ENCODE measurements at regions not wholly inside any gene's neighbourhood (a gene's known extent, or its start where the extent isn't known, plus 50 kb on each side); places are given as distances from the start of the nearest gene placed in this dataset.

GRCh38 chr5:38716516-38716915 is 129.3 kb upstream of the OSMR start:
- DNase-seq, result no peak
- H3K4me1 ChIP-seq (ENCODE audit: control extremely low read depth in 1 of 4, control insufficient read depth in 4 of 4, insufficient read depth in 4 of 4, low read length in 3 of 4), result no peaks in the 10 kb centered on the region
- H3K9me3 ChIP-seq (ENCODE audit: control extremely low read depth in 1 of 5, control insufficient read depth in 4 of 5, insufficient read depth in 2 of 5, low read depth in 1 of 5, low read length in 4 of 5), result no peaks in the 10 kb centered on the region
- POLR2A ChIA-PET, result no interaction called here
- CTCF ChIA-PET, result no interaction called here
- peaks cover 0 to 8% (median 0%) of the 10 kb centered on the region in 5 experiments for H3K27me3 ChIP-seq (replicated peaks in 2 of 5; ENCODE audit: control insufficient read depth in 4 of 5, insufficient read depth in 5 of 5, low read length in 4 of 5)
- H3K4me3 ChIP-seq (ENCODE audit: control insufficient read depth in 1 of 7, extremely low read depth in 1 of 7, insufficient read depth in 4 of 7, low read depth in 2 of 7, low read length in 6 of 7), result no peak overlapping the region
- no peaks in the 10 kb centered on the region for H3K36me3 ChIP-seq (ENCODE audit: control insufficient read depth in 4 of 4, insufficient read depth in 4 of 4, low read length in 3 of 4)
- H3K27ac ChIP-seq (ENCODE audit: insufficient read depth in 1 of 2, low read depth in 1 of 2, low read length in 2 of 2, poor library complexity in 1 of 2, severe bottlenecking in 2 of 2), result no peak overlapping the region
- 44% methylated on average over 3 of the region's 5 CpGs for WGBS (ENCODE audit: insufficient coverage)

GRCh38 chr5:38718771-38719391 is 126.9 kb upstream of the OSMR start:
- Histone ChIP-seq H3K27ac (ENCODE audit: insufficient read depth in 1 of 2, low read depth in 1 of 2, low read length in 2 of 2, poor library complexity in 1 of 2, severe bottlenecking in 2 of 2) (no peak overlapping the region), H3K4me1 (ENCODE audit: control extremely low read depth in 1 of 4, control insufficient read depth in 4 of 4, insufficient read depth in 4 of 4, low read length in 3 of 4) (no peaks in the 10 kb centered on the region), H3K36me3 (ENCODE audit: control insufficient read depth in 4 of 4, insufficient read depth in 4 of 4, low read length in 3 of 4) (no peaks in the 10 kb centered on the region), H3K27me3 (replicated peaks in 2 of 5; ENCODE audit: control insufficient read depth in 4 of 5, insufficient read depth in 5 of 5, low read length in 4 of 5) (peaks cover 0 to 9% (median 2%) of the 10 kb centered on the region in 5 experiments), H3K4me3 (ENCODE audit: control insufficient read depth in 1 of 7, extremely low read depth in 1 of 7, insufficient read depth in 4 of 7, low read depth in 2 of 7, low read length in 6 of 7) (no peak overlapping the region), H3K9me3 (ENCODE audit: control extremely low read depth in 1 of 5, control insufficient read depth in 4 of 5, insufficient read depth in 2 of 5, low read depth in 1 of 5, low read length in 4 of 5) (no peaks in the 10 kb centered on the region)
- CTCF ChIA-PET, result no interaction called here
- DNase-seq, result no peak
- POLR2A ChIA-PET, result no interaction called here
- 95% methylated on average over 6 of the region's 6 CpGs for WGBS (ENCODE audit: insufficient coverage)

GRCh38 chr5:38719403-38719802 is 126.4 kb upstream of the OSMR start:
- 100% methylated on average over 1 of the region's 1 CpG for WGBS (ENCODE audit: insufficient coverage)
- Histone ChIP-seq H3K4me1 (ENCODE audit: control extremely low read depth in 1 of 4, control insufficient read depth in 4 of 4, insufficient read depth in 4 of 4, low read length in 3 of 4) (no peaks in the 10 kb centered on the region), H3K27me3 (replicated peaks in 2 of 5; ENCODE audit: control insufficient read depth in 4 of 5, insufficient read depth in 5 of 5, low read length in 4 of 5) (peaks cover 0 to 9% (median 4%) of the 10 kb centered on the region in 5 experiments), H3K9me3 (ENCODE audit: control extremely low read depth in 1 of 5, control insufficient read depth in 4 of 5, insufficient read depth in 2 of 5, low read depth in 1 of 5, low read length in 4 of 5) (no peaks in the 10 kb centered on the region), H3K36me3 (ENCODE audit: control insufficient read depth in 4 of 4, insufficient read depth in 4 of 4, low read length in 3 of 4) (no peaks in the 10 kb centered on the region), H3K27ac (ENCODE audit: insufficient read depth in 1 of 2, low read depth in 1 of 2, low read length in 2 of 2, poor library complexity in 1 of 2, severe bottlenecking in 2 of 2) (no peak overlapping the region), H3K4me3 (ENCODE audit: control insufficient read depth in 1 of 7, extremely low read depth in 1 of 7, insufficient read depth in 4 of 7, low read depth in 2 of 7, low read length in 6 of 7) (no peak overlapping the region)
- DNase-seq, result no peak
- ChIA-PET POLR2A (no interaction called here), CTCF (no interaction called here)

- Histone ChIP-seq H3K27me3 (replicated peaks in 2 of 5; ENCODE audit: control insufficient read depth in 4 of 5, insufficient read depth in 5 of 5, low read length in 4 of 5) (peaks cover 0 to 9% (median 4%) of the 10 kb centered on the region in 5 experiments), H3K4me1 (ENCODE audit: control extremely low read depth in 1 of 4, control insufficient read depth in 4 of 4, insufficient read depth in 4 of 4, low read length in 3 of 4) (no peaks in the 10 kb centered on the region), H3K9me3 (ENCODE audit: control extremely low read depth in 1 of 5, control insufficient read depth in 4 of 5, insufficient read depth in 2 of 5, low read depth in 1 of 5, low read length in 4 of 5) (no peaks in the 10 kb centered on the region), H3K4me3 (ENCODE audit: control insufficient read depth in 1 of 7, extremely low read depth in 1 of 7, insufficient read depth in 4 of 7, low read depth in 2 of 7, low read length in 6 of 7) (no peak overlapping the region), H3K27ac (ENCODE audit: insufficient read depth in 1 of 2, low read depth in 1 of 2, low read length in 2 of 2, poor library complexity in 1 of 2, severe bottlenecking in 2 of 2) (no peak overlapping the region), H3K36me3 (ENCODE audit: control insufficient read depth in 4 of 4, insufficient read depth in 4 of 4, low read length in 3 of 4) (no peaks in the 10 kb centered on the region)
- CTCF ChIA-PET, result no interaction called here
- DNase-seq, result no peak
- POLR2A ChIA-PET, result no interaction called here
- no CpG with 5 or more reads among the region's 3 CpGs for WGBS (ENCODE audit: insufficient coverage)
These were observed 125.9 kb upstream of the OSMR start for GRCh38 chr5:38719916-38720315.

- WGBS (ENCODE audit: insufficient coverage), result 100% methylated on average over 1 of the region's 6 CpGs
- DNase-seq, result no peak
- ChIA-PET POLR2A (no interaction called here), CTCF (no interaction called here)
- Histone ChIP-seq H3K27ac (ENCODE audit: insufficient read depth in 1 of 2, low read depth in 1 of 2, low read length in 2 of 2, poor library complexity in 1 of 2, severe bottlenecking in 2 of 2) (no peak overlapping the region), H3K9me3 (ENCODE audit: control extremely low read depth in 1 of 5, control insufficient read depth in 4 of 5, insufficient read depth in 2 of 5, low read depth in 1 of 5, low read length in 4 of 5) (no peaks in the 10 kb centered on the region), H3K36me3 (ENCODE audit: control insufficient read depth in 4 of 4, insufficient read depth in 4 of 4, low read length in 3 of 4) (no peaks in the 10 kb centered on the region), H3K4me3 (ENCODE audit: control insufficient read depth in 1 of 7, extremely low read depth in 1 of 7, insufficient read depth in 4 of 7, low read depth in 2 of 7, low read length in 6 of 7) (no peak overlapping the region), H3K4me1 (ENCODE audit: control extremely low read depth in 1 of 4, control insufficient read depth in 4 of 4, insufficient read depth in 4 of 4, low read length in 3 of 4) (no peaks in the 10 kb centered on the region), H3K27me3 (replicated peaks in 2 of 5; ENCODE audit: control insufficient read depth in 4 of 5, insufficient read depth in 5 of 5, low read length in 4 of 5) (peaks cover 0 to 8% (median 4%) of the 10 kb centered on the region in 5 experiments)
These were observed 125.1 kb upstream of the OSMR start for GRCh38 chr5:38720554-38721361.

- Histone ChIP-seq H3K36me3 (ENCODE audit: control insufficient read depth in 4 of 4, insufficient read depth in 4 of 4, low read length in 3 of 4) (no peaks in the 10 kb centered on the region), H3K9me3 (ENCODE audit: control extremely low read depth in 1 of 5, control insufficient read depth in 4 of 5, insufficient read depth in 2 of 5, low read depth in 1 of 5, low read length in 4 of 5) (no peaks in the 10 kb centered on the region), H3K4me3 (ENCODE audit: control insufficient read depth in 1 of 7, extremely low read depth in 1 of 7, insufficient read depth in 4 of 7, low read depth in 2 of 7, low read length in 6 of 7) (no peak overlapping the region), H3K27me3 (replicated peaks in 2 of 5; ENCODE audit: control insufficient read depth in 4 of 5, insufficient read depth in 5 of 5, low read length in 4 of 5) (peaks cover 0 to 8% (median 4%) of the 10 kb centered on the region in 5 experiments), H3K4me1 (ENCODE audit: control extremely low read depth in 1 of 4, control insufficient read depth in 4 of 4, insufficient read depth in 4 of 4, low read length in 3 of 4) (no peaks in the 10 kb centered on the region), H3K27ac (ENCODE audit: insufficient read depth in 1 of 2, low read depth in 1 of 2, low read length in 2 of 2, poor library complexity in 1 of 2, severe bottlenecking in 2 of 2) (no peak overlapping the region)
- CTCF ChIA-PET, result no interaction called here
- POLR2A ChIA-PET, result no interaction called here
- DNase-seq, result no peak
- 89% methylated on average over 5 of the region's 5 CpGs for WGBS (ENCODE audit: insufficient coverage)
These were observed 122.9 kb upstream of the OSMR start for GRCh38 chr5:38722918-38723317.

GRCh38 chr5:38723426-38723825 is 122.4 kb upstream of the OSMR start:
- no peaks in the 10 kb centered on the region for H3K36me3 ChIP-seq (ENCODE audit: control insufficient read depth in 4 of 4, insufficient read depth in 4 of 4, low read length in 3 of 4)
- WGBS (ENCODE audit: insufficient coverage), result 100% methylated on average over 2 of the region's 4 CpGs
- H3K27me3 ChIP-seq (replicated peaks in 2 of 5; ENCODE audit: control insufficient read depth in 4 of 5, insufficient read depth in 5 of 5, low read length in 4 of 5), result peaks cover 0 to 8% (median 4%) of the 10 kb centered on the region in 5 experiments
- H3K4me3 ChIP-seq (ENCODE audit: control insufficient read depth in 1 of 7, extremely low read depth in 1 of 7, insufficient read depth in 4 of 7, low read depth in 2 of 7, low read length in 6 of 7), result no peak overlapping the region
- no peak for DNase-seq
- H3K27ac ChIP-seq (ENCODE audit: insufficient read depth in 1 of 2, low read depth in 1 of 2, low read length in 2 of 2, poor library complexity in 1 of 2, severe bottlenecking in 2 of 2), result no peak overlapping the region
- ChIA-PET CTCF (no interaction called here), POLR2A (no interaction called here)
- no peaks in the 10 kb centered on the region for H3K9me3 ChIP-seq (ENCODE audit: control extremely low read depth in 1 of 5, control insufficient read depth in 4 of 5, insufficient read depth in 2 of 5, low read depth in 1 of 5, low read length in 4 of 5)
- no peaks in the 10 kb centered on the region for H3K4me1 ChIP-seq (ENCODE audit: control extremely low read depth in 1 of 4, control insufficient read depth in 4 of 4, insufficient read depth in 4 of 4, low read length in 3 of 4)

Measured in common myeloid progenitor, CD34-positive (primary cell).